ENCODE measurements at regions not wholly inside any gene's neighbourhood (a gene's known extent, or its start where the extent isn't known, plus 50 kb on each side); places are given as distances from the start of the nearest gene placed in this dataset.

GRCh38 chr4:93981594-93981993 lies 153.0 kb downstream of the ATOH1 start:
- no peak for TF ChIP-seq EZH2phosphoT487 (IDR thresholded peaks at IDR 0.05; ENCODE audit: borderline replicate concordance)
- TF ChIP-seq POLR2A (IDR thresholded peaks at IDR 0.05; ENCODE audit: borderline replicate concordance, extremely low read depth, insufficient read depth, insufficient read length) = no peak
- no peak for TF ChIP-seq TCF7L2 (IDR thresholded peaks at IDR 0.05; ENCODE audit: borderline replicate concordance, extremely low read depth, insufficient read depth, insufficient read length)
- no peak for TF ChIP-seq CTCF (IDR thresholded peaks at IDR 0.05 in 2 of 3, conservative IDR thresholded peaks at IDR 0.05 in 1 of 3; ENCODE audit: borderline replicate concordance in 1 of 3, insufficient read depth in 1 of 3, low read depth in 2 of 3, low read length in 2 of 3)
- TF ChIP-seq CEBPB (IDR thresholded peaks at IDR 0.05; ENCODE audit: low read depth) = no peak
- no peak for TF ChIP-seq JUND (IDR thresholded peaks at IDR 0.05)
- no peak for TF ChIP-seq SIN3A (IDR thresholded peaks at IDR 0.05; ENCODE audit: low read depth)
- no peak for TF ChIP-seq ZNF274 (IDR thresholded peaks at IDR 0.05; ENCODE audit: low read depth, low read length)
- TF ChIP-seq FOSL1 (IDR thresholded peaks at IDR 0.05; ENCODE audit: low read depth) = no peak
- TF ChIP-seq POLR2AphosphoS5 (IDR thresholded peaks at IDR 0.05; ENCODE audit: low read depth, low read length) = no peak
- TF ChIP-seq YY1 (IDR thresholded peaks at IDR 0.05; ENCODE audit: extremely low read depth, insufficient replicate concordance, low read depth, low read length) = no peak
- no peak for TF ChIP-seq REST (IDR thresholded peaks at IDR 0.05; ENCODE audit: low read depth)

Data from HCT116 (cell line).